ENCODE measurements at regions not wholly inside any gene's neighbourhood (a gene's known extent, or its start where the extent isn't known, plus 50 kb on each side); places are given as distances from the start of the nearest gene placed in this dataset.
A peak's percentile ranks its signal among the peaks of the same experiment; 100 is the strongest.

DNA sequence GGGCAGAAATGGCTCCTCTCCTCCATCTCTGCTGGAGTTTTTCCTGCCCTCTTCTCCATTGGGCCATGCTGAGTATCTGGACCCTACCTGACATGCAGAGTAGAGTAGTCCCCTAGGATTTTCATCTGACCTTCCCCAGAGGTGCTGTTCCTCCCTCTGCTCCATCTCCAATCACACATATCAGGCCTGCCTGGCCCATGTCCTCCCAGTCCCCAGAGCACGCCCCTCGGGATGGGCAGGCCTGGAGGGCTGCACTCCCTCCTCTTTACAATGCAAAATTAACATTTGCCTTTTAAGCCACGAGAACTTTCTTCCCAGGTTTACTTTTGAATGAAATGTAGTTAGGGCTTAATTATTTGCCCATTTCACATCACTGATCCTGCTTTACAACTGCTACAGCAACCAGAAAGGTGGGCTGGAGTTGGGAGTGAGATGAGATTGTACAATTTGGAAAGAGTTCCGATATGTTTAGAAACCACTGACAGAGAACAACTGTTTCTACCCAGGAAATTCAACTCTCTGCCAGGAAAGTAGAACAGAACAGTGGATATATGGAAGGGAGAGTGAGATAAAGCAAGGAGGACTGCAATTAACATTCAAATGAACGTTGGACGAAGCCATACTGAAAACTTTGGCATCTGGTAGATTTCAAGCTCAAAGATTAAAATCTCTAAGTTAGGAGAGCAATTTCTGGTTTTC is 184.0 kb upstream of the HABP2 start:
- no peak for DNase-seq

- no peak for DNase-seq
Measured at GRCh38 chr10:113369365-113369694, 183.5 kb upstream of the HABP2 start.

GRCh38 chr10:113376428-113376827 is 176.4 kb upstream of the HABP2 start:
- DNase-seq, result no peak

GRCh38 chr10:113379091-113379490 is 173.8 kb upstream of the HABP2 start:
- peak; percentile 12 for DNase-seq

GRCh38 chr10:113381416-113381815 is 171.4 kb upstream of the HABP2 start:
- DNase-seq, result no peak

GRCh38 chr10:113381981-113382509 is 170.8 kb upstream of the HABP2 start:
- peak; percentile 83 for DNase-seq

DNA sequence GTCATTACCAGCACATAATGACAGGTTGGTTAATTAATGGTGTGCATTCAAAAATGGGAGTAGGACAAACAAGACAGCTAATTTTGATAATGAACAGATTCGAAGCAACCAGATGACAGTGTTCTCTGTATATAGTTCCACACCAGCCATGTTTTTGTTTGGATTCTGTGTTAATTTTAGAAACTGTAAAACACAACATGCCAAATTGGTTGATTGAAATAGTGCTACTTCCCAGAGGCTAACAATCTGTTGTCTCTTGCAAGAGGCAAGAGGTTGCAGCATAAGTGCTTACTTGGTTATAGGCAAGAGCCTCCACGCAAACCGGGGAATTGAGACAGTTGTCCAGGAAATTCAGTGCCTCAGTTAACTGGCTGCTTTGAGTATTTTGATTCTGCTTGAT is 170.2 kb upstream of the HABP2 start:
- DNase-seq, result no peak

- peak; percentile 27 for DNase-seq
Measured at GRCh38 chr10:113384181-113384580, 168.7 kb upstream of the HABP2 start.

GRCh38 chr10:113385021-113385999 is 167.5 kb upstream of the HABP2 start:
- peak; percentile 90 for DNase-seq

- peak; percentile 66 for DNase-seq
Measured at GRCh38 chr10:113386005-113386404, 166.8 kb upstream of the HABP2 start.

DNA sequence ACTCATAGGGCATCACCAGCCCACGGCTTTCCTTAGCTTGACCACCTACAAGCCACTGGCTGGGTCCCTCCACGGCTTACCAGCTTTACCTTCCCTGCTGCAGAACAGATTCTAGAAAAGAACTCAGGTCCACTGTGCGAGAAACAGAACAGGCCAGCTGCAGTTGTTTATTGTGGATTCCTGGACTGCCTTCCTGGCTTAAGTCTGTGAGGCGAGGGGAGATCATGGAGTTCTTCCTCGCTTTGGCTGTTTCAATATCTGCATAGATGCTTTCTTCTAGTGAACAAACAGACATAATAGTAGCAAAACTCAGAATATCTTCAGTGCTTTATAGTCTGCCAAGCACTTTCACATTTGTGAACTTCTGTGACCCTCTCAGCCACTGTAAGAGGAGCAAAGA is 162.9 kb upstream of the HABP2 start:
- no peak for DNase-seq

GRCh38 chr10:113390896-113391295 is 162.0 kb upstream of the HABP2 start:
- no peak for DNase-seq

DNA sequence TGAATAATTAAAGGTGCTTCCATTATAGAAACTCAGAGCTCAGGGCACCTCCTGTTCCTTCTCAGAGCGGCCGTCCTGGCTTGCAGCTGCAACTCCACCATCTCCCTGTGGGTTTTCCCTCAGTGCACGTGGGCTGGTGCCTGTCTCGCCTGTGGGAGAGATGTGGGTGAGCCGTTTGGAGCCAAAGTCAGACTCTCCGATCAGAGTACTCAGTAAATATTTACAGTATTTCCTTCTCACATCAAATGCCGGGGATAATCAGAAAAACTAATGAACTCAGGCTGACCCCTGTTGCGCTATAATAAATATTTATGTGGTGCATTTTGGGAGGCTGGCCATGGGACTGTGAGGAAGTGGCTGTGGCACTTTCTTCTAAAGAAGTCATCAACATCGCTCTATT is 155.8 kb upstream of the HABP2 start:
- DNase-seq, result no peak

DNA sequence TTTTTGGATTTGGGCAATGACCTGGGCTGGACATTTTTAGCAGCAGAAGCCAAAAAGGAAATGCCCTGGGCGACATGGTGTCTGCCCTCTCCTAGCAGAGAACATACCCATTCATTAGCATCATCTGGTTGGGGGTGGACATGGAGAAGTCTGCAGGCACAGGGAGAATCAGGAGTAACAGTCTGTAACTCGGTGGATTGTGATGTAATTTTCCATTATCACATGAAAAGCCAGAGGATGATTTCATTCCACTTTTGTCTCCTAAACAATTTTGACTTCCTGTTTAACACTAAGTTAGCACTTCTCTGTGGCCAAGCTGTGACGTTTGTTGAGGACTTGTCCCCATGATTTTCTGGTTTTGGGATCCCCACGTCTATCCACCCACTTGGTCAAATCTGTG is 153.8 kb upstream of the HABP2 start:
- DNase-seq, result no peak

DNA sequence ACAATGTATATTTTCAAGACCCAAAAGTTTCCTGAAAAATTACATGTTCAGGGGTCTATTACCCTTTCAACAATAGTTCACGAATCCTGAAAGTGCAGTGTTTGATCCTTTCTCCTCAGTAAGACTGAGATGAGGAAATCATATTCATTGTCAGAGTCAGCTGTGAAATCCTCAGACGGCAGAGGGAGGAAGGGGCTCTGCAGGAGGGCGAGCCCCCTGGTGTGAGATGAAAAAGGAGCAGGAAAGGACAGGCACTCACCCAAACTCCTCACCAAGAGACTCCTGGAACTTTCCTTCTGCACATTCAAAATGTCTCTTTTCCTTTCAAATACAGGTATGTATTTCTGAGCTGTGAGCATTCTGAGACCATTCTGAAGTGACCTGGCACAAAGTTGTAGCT is 150.3 kb upstream of the HABP2 start:
- DNase-seq, result no peak

GRCh38 chr10:113407218-113407617 is 145.6 kb upstream of the HABP2 start:
- DNase-seq, result no peak

DNA sequence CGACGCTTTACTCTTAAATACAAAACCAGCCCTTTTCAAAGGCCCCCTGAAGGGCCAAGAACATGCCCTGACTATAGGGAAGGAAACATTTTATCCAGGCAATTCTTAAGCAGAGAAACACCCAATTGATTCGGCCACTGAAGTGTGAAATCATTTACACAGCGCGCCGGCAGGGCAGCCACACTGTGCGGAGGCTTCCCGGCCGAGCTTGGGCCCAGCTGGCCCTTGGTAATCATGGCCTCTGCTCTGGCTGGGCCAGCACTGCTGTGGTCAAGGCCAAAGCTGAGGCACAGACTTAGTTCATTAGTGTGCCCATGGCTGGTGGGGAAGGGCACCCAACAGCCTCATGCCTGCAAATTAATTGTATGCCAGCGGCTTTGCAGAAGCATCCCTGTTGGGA is 143.7 kb upstream of the HABP2 start:
- no peak for DNase-seq

DNA sequence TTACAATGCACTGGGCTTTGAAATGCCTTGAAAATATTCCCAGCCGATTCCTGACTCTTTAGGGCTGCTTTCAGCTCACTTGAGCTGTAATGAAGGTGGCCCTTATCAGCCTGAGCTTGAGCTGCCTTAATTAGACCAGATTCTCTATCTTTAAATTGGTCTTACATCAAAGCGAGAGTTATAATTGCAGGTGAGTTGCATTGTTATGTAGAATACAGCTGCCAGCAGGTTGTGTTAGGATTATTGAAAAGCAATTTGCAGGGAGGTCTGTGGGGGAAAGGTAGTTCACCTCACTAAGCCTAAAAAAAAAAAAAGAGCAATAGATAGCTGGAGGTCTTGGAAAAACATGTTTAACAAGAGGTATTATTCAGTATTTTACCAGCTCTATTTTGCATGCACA is 142.2 kb upstream of the HABP2 start:
- DNase-seq, result no peak

- DNase-seq, result no peak
Measured at GRCh38 chr10:113411456-113411855, 141.4 kb upstream of the HABP2 start.

DNA sequence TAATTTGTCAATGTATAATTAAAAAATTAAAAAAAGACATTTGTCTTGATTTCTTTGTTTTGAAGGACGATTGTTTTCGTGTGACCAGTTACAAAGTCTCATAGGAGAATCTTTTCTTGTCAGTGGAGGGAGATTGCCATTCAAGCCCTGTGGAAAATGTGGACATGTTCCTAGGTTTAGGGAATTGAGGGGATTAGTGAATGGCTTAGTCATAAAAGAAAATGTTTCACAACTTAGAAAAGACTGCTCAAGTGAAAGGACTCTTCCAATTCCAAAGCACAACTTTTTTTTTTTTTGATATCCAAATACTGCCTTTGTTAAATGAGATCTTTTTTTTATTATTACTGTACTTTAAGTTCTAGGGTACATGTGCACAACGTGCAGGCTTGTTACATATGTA is 140.7 kb upstream of the HABP2 start:
- DNase-seq, result peak; percentile 22

GRCh38 chr10:113414543-113414942 is 138.3 kb upstream of the HABP2 start:
- DNase-seq, result peak; percentile 61

DNA sequence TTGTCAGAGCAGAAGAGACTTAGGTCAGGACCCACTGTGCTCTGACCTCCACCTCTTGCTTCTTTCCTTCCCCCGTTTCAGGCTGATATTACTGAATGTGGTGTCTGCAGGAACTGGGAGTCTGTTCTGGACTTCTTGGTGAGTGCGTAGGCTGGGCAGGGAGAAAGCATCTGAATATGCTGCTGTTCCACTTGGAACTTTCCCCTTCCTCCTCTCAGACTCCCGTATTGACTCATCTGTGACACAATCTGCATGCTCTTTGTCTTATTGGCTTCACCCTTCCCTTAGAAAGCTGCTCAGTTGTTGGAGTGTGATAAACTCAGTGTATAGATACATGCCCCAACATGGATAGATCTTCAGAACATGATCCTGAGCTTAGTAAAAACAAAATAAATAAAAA is 137.6 kb upstream of the HABP2 start:
- DNase-seq, result peak; percentile 46

DNA sequence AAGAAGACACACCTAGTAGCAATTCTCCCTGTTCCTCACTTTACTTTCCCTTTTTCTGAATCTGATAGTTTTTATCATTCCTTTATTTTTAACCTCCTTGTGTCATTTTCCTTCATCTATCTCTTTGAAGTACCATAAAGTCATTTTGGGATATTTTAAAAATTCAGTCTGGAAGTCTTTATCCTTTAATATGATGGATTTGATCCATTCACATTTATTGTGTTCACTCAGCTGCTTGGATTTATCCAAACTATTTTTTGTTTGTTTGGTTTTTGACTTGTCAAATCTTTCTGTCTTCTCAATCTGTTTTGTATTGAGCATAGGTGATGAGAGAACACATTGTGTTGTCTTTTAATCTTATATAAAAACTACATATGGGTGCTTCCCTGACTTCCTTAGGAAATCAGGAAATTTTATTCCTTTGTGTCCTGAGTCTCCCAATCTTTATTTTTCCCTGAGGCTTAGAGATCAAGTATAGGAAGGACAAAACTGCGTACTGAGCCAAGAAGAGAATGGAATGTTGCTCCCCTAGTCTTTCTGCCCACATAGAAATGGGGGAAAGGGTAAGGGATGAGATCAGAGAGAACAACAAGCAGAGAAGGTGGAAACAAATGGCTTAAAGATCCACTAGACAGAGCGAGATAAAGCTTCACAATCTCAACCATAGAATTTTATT is 132.7 kb upstream of the HABP2 start:
- DNase-seq, result no peak

Measured in fibroblast of upper back skin (primary cell).